ENCODE measurements at regions not wholly inside any gene's neighbourhood (a gene's known extent, or its start where the extent isn't known, plus 50 kb on each side); places are given as distances from the start of the nearest gene placed in this dataset.

DNA sequence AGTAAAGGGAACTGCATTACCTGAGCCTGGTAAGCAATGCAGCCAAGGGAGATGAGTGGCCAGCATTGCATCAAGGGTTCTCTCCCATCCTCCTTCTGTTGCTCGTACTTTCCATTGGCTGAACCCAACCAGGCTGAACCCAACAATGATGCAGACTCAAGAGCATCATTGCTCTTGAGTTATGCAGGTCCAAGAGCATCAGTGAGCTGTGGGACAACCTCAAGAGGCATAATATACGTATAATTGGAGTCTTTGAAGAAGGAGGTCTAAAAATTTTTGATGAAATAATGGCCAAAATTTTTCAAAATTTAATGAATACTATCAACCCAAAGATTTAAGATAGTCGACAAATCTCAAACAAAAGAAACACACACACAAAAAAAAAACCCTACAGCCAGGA lies 213.0 kb downstream of the RNF152 start:
- no peak for DNase-seq (ENCODE audit: low read depth in 4 of 4, low spot score in 1 of 4)

DNA sequence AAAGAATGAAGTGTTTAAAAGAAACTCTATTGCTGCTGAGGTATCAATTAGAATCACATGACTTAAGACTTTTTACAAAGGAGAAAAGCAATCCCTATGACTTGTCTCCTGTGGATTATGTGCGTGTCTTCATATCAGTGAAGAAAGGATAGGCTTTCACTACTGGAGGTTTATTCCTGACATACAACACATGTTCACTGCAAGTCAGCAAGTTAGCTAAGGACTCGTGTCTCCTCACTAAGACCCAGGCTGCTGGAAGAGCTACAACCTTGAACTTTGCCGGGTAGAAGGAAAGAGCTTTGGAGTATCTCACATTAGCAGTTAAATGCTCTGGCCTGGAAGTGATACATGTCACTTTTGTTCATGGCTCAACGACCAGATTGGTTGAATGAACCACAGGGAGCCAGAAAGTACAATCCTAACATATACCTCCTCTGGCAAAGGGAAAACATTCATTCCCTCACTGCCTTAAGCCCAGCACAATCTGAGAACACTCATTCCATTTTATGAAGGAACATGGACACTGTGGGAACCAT lies 215.3 kb downstream of the RNF152 start:
- DNase-seq (ENCODE audit: low read depth in 4 of 4, low spot score in 1 of 4): no peak

DNA sequence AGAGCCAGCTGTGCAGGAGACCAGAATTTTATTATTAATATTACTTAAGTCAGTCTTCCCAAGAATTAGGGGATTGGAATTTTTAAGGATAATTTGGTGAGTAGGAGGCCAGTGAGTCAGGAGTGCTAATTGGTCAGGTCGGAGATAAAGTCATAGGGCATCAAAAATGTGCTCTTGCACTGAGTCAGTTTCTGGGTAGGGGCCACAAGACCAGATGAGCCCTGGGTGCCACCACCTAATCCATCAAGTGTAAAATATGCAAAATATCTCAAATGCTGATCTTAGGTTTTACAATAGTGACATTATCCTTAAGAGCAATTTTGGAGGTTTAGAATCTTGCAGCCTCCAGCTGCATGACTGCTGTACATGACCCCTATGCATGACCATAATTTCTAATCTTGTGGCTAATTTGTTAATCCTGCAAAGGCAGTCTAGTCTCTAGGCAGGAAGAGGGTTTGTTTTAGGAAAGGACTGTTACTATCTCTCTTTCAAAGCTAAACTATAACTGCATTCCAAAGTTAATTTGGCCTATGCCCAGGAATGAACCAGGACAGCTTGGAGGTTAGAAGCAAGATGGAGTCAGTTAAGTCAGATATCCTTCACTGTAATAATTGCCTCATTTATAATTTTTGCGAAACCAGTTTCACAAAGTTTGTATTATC lies 215.9 kb downstream of the RNF152 start:
- no peak for DNase-seq (ENCODE audit: low read depth in 4 of 4, low spot score in 1 of 4)

DNA sequence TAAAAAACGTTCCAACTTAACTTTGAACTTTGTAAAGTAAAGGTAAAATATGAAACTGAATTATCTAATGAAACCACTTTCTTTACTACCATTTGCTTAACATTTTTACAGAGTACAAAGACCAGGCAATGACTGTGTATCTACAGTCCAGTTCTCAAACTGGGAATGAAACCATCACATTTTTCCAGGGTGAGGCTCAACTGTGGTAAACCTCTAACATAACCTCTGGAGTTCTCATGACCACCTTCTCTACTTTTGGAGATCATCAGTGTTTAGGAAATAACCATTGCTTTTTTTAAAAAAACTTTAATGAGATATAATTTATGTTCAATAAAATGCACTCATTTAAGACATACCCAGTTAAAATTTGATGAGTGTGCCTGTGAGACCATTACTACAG lies 223.5 kb downstream of the RNF152 start:
- DNase-seq (ENCODE audit: low read depth in 4 of 4, low spot score in 1 of 4): no peak

DNA sequence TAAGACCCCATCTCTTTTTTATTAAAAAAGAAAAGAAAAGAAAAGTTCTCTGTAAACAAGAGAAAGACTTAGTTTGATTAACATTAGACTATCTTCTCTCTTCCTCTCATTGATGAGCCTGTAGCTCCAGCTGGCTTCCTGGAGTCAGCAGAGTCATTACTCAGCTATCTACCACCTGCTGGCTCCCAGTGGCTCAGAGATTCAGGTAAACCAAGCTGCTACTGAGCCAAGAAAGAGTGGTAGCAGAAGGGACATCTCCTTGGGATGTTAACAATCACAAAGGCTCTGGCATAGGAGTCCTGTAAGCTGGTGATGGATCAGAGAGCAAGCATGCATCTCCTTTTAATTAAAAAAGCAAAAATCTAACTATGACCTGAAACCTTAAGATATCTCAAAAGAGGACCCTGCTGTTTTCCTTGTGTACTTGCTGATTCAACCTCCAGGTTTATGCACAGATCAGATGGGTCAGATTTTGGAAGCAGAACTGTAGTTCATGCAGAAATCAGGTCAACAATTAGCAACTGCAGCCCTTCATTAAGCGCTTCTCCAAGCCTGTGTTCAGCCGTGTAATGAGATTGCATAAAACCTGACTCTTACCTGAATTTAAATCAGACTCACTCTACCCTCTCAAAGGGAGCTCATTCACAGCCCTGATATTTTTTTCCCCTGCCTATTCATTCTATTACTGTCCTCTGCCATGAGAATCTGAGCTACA lies 225.8 kb downstream of the RNF152 start:
- no peak for DNase-seq (ENCODE audit: low read depth in 4 of 4, low spot score in 1 of 4)

DNA sequence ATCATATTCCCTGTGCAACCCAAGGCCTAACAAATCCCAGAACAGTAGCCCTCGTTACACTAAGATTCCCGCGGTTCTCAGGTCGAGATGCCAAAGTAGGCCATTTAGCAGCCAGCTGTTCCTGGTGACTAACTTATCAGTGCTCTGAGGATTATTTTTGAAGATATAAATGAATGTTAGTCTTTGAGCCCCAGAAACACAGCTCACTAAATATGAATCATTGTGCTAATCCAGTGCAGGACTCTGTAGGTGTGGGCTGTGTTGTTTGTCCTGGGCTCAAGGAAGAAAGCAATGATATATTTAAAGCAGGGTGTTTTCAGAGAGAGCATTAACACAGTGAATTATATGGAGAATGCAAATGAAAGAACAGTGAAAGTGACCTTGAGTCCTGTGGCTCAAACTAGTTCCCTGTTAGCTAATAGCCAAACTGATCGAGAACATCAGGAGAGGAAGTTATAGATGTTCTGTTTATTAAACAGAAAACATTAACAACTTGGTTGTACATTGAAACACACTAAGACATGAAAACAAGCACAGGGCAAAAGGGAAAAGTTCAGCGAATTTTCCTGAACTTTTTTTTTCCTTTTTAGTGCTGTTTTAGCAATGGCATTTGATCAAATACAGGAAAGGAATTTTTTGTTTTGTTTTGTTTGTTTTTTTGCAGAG lies 228.3 kb downstream of the RNF152 start:
- no peak for DNase-seq (ENCODE audit: low read depth in 4 of 4, low spot score in 1 of 4)

DNA sequence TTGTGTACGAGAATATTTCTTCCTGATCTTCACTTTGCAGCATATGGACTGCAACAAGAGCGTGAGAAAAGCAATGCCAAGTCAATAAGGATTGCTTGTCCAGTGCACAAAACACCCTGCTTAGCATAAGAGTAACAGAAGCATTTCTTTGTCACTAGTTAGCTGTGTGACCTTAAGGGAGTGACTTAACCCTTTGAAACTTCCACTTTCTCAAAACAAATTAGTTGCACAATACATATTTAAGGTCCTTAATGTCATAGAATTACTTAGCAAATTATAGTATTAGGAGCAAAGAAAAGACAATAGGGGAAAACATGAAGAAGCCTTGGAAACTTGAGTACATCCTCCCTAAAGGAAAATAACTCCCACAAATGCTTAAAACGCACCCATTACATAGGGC lies 230.1 kb downstream of the RNF152 start:
- DNase-seq (ENCODE audit: low read depth in 4 of 4, low spot score in 1 of 4): no peak

DNA sequence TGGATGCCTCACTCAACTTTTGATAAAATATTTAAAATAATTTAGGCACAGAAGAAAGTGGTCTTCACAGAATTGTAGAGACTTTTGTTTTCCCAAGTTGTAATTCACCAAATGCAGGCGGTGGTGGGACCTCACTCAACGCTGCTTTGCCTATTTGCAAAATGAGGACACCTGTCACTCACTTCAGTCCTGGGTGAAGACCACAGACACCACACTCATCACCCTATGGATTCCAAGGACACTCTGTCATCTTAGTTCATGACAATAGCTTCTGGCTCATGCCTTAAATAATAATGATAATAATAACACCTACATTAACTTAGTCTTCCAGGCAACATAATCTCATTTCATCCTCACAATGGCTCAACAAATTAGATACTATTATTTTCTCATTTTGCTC lies 234.4 kb downstream of the RNF152 start:
- DNase-seq (ENCODE audit: low read depth in 4 of 4, low spot score in 1 of 4): no peak

DNA sequence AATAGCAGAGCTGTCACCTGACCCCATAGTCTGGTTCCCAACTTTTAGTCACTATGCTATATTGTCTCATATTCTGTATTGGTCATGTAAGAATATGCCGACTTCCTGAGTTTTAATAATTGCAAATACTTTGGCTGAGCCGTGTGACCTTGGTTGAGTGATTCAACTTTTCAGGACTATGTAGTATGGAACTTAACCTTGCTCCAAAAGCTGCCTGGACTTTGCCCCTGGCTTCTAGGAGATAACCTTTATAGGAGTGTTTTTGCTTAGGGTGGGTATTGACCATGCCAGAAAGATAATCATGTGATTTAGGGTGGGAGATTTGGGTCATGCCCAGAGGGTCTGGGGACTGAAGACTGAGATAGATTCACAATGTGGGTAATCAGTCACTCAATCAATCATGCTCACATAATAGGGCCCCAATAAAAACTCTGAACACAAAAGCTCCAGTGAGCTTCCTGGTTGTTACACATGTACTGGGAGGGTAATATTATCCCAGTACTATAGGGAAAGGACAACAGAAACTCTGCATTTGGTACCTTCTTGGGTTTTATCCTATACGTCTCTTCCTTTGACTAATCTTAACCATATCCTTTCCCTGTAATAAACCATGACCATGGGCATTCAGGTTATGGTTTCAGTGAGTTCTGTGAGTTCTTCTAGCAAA lies 235.6 kb downstream of the RNF152 start:
- no peak for DNase-seq (ENCODE audit: low read depth in 4 of 4, low spot score in 1 of 4)

DNA sequence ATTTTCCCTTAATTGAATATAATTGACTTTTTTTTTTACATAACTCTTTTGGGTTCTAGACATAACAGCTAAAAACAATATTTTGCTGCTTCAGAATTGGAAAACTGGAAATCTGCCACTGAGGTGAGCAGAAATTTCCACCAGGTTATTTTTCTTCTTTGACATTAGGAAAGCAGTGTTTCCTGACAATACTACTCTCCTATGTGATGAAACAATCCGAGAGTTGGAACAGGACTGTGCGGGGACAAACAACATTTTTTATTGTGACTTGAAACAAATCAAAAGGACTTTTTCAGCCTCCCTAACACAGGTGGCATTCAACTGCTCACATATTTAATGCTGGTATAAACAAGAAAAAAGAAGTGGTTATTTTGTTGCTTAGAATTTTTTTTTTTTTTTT lies 237.2 kb downstream of the RNF152 start:
- DNase-seq (ENCODE audit: low read depth in 4 of 4, low spot score in 1 of 4): no peak

DNA sequence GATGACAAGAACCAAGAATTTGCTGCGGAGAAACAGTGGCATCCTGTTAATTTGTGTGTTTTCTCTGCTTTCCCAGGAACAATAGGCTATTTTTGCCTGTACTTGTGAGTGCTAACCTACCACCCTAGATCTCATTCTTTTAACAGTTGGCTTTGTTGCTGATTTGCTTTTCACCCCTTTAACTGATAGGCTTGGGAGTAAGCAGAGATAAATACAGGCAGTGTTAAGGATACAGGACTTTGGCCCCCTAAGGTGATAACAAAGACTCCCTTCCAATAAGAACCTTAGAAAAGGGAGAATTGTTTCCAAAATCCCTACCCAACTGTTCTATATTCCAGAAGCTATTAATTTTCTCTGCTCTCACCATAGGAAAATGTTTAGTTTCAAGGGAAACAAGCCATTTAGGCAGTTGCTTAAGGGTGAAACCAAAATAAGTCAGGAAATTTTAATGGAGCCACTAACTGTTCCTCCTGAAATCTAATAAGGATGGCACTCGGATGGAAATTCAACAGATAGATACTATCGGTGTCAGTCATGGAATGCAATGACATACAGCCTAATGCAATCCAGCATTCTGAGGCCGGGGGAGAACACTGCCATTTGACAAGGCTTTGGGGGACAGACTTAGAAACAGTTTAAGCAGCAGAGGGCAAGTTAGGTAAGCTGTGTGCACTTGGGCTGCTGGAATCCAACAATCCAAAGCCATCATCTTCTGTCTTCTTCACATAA lies 238.8 kb downstream of the RNF152 start:
- no peak for DNase-seq (ENCODE audit: low read depth in 4 of 4, low spot score in 1 of 4)

DNA sequence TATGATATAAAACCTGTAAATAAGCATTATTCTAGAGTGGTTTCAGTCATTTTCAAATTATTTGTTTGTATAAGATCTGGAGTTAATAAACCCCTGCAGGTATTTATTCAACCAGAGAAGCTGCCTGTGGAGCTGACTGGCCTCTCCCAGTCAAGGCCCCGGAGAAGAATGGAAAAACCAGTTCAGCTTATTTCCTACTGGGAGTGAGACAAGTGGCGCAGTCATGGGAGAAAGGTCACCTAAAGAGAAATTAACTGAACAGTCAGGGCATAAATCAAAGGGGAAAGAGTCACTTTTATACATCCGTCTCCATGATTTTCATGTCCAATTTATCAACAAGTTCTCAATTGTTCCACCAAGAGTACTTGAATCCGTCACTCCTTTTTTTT lies 240.9 kb downstream of the RNF152 start:
- no peak for DNase-seq (ENCODE audit: low read depth in 4 of 4, low spot score in 1 of 4)

DNA sequence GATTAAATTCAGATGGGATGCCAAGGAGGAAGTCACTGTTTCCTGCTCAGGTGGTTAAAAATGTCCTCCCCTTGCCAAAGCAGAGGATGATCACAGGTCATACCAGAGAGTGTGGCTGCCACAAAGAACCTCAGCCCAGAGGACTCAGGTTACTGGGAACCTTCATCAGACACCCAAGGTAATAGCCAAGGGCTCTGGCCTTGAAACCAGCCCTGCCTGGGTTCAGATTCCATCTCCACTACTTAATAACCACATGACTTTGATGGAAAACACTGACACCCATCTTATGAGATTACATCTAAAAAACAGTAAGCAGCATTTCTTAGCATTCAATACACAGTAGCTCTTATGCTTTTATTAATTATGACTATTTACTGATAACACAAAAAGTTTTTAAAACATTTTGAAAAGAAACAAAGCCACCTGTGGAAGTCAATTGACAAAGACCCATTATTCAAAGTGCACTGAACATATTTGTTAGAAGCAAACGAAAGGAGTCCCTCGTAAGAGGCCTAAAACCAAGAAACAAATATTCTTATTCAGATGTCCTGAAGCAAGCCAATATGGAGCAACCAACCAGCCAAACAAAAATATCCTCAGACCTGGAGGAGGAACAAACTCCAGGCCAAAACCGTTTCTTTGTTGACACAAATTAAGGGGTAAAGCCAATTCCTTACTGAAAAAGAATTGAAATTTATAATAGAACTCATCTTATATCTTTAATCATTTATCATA lies 241.5 kb downstream of the RNF152 start:
- no peak for DNase-seq (ENCODE audit: low read depth in 4 of 4, low spot score in 1 of 4)

DNA sequence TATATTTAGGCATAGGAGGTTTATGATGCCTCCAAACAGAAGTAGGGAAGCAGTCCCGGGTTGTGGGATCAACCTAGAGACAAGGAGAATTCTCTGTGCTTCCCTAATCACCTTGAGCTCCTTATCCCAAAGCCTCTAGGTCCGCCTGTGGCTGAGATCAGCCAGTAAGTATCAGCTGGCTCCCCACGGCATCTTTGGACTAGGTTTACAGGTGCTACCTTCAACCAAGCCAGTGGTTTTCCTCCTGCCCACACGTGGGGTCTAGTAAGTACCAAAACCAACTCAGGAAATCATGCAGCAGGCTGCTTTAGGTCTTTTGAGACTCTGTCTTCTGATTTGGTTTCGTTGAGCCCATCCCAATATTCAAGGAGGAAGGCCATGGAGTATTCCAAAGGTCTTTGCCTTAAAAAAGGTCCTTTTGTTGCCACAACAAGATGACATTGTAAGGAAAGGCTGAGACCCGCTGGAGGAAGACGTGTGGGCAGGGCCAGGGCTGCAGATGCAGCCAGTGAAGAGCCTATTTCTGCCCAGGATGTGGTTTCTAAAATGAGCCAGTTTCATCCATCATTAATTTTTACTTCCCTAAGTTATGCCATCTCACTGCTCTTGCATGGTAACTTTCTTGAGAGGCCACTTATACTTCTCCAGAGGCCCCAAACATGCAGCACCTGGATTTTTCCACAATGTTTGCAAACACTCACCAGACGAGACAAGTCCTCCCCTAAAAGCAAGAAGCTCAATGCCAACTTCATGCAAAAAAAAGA lies 248.7 kb downstream of the RNF152 start:
- no peak for DNase-seq (ENCODE audit: low read depth in 4 of 4, low spot score in 1 of 4)

DNA sequence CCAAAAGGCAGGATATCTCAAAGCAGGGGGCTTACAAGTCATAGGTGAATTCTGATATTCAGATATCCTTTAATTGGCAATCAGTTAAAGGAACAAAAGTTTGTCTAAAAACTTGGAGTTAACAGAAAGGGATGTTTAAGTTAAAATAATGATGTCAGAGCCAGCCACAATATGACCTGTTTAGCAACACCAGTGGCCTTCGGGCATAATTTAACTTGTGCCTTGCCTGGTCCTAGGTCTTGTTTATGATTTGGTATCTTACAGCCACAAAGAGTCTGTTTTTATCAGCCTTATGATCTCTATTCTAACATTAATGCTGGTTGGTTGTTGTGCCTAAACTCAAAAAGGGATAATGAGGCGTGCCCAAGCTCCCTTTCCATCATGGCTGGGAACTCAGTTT lies 252.9 kb downstream of the RNF152 start:
- no peak for DNase-seq (ENCODE audit: low read depth in 4 of 4, low spot score in 1 of 4)

DNA sequence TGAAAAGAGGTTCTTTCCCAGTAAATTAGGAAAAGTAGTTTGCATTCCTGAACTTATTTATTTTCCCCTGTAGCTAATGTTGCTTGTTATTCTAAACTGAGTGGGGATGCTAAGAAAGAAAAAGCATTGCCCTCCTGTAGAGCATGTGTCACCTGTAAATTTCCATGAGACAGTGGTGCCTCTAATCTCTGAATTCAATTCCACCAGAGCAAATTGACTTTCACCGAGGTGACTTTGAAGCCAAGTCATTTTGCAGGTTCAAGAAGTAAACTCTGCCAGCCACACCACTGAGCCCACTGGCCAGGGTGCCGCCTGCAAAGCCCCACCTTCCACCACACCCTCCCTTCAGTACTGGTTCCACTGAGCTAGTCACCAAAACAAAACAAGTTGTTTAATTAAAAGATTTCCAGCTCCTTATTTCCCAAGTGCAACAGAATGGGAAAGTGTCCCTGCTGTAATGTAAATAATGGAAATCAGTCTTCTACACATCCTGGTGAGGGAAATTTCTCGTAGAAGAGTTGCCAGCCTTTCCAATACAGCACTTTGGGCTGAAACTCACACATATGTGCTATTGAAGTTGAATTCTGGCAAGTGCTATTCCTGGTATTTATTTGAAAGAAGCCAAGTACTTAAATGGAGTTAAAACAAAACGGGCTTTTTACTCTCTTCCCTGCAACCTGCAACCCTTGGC lies 254.8 kb downstream of the RNF152 start:
- DNase-seq (ENCODE audit: low read depth in 4 of 4, low spot score in 1 of 4): no peak

DNA sequence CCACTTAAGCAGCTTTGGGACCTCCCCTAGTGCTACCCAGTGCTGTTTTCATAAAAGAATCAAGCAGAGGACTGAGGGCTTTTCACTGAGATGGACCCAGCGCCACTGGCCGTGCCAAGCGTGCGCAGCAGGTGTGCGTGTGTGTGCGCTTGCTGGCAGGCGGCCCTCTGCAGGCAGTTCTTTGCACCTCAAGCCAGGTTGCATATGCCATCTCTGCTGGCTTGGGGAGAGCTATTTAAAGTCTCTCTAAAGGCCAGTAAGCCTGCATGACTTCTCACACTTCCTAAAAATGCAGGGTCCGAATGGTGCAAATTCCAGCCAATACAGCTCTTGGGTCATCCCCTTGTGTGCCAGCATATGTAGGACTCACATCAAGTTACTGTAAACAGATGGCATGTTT lies 255.5 kb downstream of the RNF152 start:
- no peak for DNase-seq (ENCODE audit: low read depth in 4 of 4, low spot score in 1 of 4)

DNA sequence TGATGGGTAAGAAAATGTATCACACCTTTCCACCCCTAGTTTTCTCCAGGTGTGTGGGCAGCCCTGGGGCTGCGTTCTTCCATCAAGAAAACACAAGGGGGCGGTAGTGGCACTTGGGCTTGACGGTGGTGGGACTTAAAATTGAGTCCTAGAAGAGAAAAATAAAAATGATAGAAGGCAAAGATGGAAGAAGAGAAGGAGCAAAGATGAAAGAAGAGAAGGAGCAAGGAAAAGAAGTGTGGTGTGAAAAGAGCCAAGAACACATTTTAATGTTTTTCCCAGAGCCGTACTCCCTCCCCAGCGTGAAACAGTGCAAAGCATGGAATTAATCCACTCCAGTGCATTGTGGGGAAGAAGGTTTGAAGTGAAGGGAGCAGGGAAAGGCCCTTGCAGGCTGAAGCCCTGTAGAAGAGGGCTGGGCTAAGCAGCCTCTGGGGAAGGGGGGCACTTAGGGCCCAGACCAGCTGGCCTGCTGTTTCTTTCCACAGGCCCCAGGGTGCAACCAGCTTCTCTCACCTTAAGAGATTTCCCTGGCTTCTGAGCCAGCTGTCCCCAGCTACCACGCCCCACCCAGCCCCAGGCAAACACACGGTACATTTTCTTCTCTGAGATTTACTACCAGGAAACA lies 256.8 kb downstream of the RNF152 start:
- peak in 3 of 4 experiments; percentile 5 to 16 (median 12) for DNase-seq (ENCODE audit: low read depth in 4 of 4, low spot score in 1 of 4)

DNA sequence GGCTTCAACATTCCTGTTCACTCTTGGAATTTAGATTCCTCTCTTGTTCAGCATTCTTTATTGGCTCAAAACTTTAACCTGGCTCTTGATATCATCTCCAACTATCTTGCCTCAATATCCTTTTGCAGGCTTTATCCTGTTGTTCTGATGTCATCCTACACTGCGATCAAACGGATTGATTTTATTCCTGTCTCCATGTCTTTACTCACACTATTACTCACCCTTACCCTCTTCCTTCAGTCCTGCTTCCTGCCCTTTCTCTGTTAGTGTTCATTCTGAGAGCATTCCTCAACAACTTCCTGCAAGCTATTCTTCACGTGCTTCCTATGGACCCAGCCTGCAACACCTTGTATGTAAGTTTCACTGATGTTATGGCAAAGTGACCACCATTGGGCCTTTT lies 264.7 kb downstream of the RNF152 start:
- DNase-seq (ENCODE audit: low read depth in 4 of 4, low spot score in 1 of 4): no peak
